GM21447 (cell line): ENCODE measurements at regions not wholly inside any gene's neighbourhood (a gene's known extent, or its start where the extent isn't known, plus 50 kb on each side); places are given as distances from the start of the nearest gene placed in this dataset.

Source experiments
- ATAC-seq: cut with Tn5 transposase; IDR thresholded peaks from one replicate; pipeline ENCODE4 v1.9.1; 2021; ENCODE audit not compliant: unreplicated experiment

GRCh38 chr5:124648902-124649467 is 97.5 kb downstream of the ZNF608 start:
- ATAC-seq = no peak

GRCh38 chr5:124647352-124647751 is 99.1 kb downstream of the ZNF608 start:
- no peak for ATAC-seq

GRCh38 chr5:124645396-124645795 is 101.0 kb downstream of the ZNF608 start:
- ATAC-seq = peak; percentile 17

GRCh38 chr5:124644582-124644981 is 101.9 kb downstream of the ZNF608 start:
- ATAC-seq = no peak

- ATAC-seq = no peak
Measured at GRCh38 chr5:124644138-124644537, 102.3 kb downstream of the ZNF608 start.

GRCh38 chr5:124643336-124643735 is 103.1 kb downstream of the ZNF608 start:
- no peak for ATAC-seq

- no peak for ATAC-seq
Measured at GRCh38 chr5:124642151-124642550, 104.3 kb downstream of the ZNF608 start.

GRCh38 chr5:124641154-124641792 is 105.2 kb downstream of the ZNF608 start:
- ATAC-seq = no peak

GRCh38 chr5:124639095-124639665 is 107.3 kb downstream of the ZNF608 start:
- ATAC-seq = no peak

GRCh38 chr5:124637011-124637410 is 109.4 kb downstream of the ZNF608 start:
- no peak for ATAC-seq

- ATAC-seq = no peak
Measured at GRCh38 chr5:124634741-124635323, 111.6 kb downstream of the ZNF608 start.

- ATAC-seq = no peak
Measured at GRCh38 chr5:124634228-124634739, 112.2 kb downstream of the ZNF608 start.

- no peak for ATAC-seq
Measured at GRCh38 chr5:124633209-124633608, 113.2 kb downstream of the ZNF608 start.

GRCh38 chr5:124631874-124632550 is 114.4 kb downstream of the ZNF608 start:
- no peak for ATAC-seq

- ATAC-seq = peak; percentile 75
Measured at GRCh38 chr5:124630767-124631704, 115.4 kb downstream of the ZNF608 start.

GRCh38 chr5:124628721-124629596 is 117.5 kb downstream of the ZNF608 start:
- no peak for ATAC-seq

- ATAC-seq = no peak
Measured at GRCh38 chr5:124627815-124628595, 118.4 kb downstream of the ZNF608 start.

- no peak for ATAC-seq
Measured at GRCh38 chr5:124626053-124626452, 120.4 kb downstream of the ZNF608 start.

- ATAC-seq = no peak
Measured at GRCh38 chr5:124623265-124623664, 123.2 kb downstream of the ZNF608 start.
